Osteocyte (in vitro differentiated cells): ENCODE measurements at regions not wholly inside any gene's neighbourhood (a gene's known extent, or its start where the extent isn't known, plus 50 kb on each side); places are given as distances from the start of the nearest gene placed in this dataset.

Source experiments
- DNase-seq: peaks from one replicate; pipeline ENCODE4 v3.0.0; 2021; ENCODE audit warnings: mixed read lengths; ENCODE audit not compliant: unreplicated experiment; ENCODE audit errors: extremely low spot score
- H3K27ac Mint-ChIP-seq: one replicate; pipeline ENCODE4 v1.8.0; 2021; ENCODE audit warnings: mild to moderate bottlenecking, mixed read lengths; ENCODE audit not compliant: unreplicated experiment
- H3K27me3 Mint-ChIP-seq: one replicate; pipeline ENCODE4 v1.8.0; 2021; ENCODE audit warnings: mixed read lengths; ENCODE audit not compliant: unreplicated experiment
- H3K36me3 Mint-ChIP-seq: one replicate; pipeline ENCODE4 v1.8.0; 2021; ENCODE audit warnings: mixed read lengths; ENCODE audit not compliant: unreplicated experiment
- H3K4me1 Mint-ChIP-seq: one replicate; pipeline ENCODE4 v1.8.0; 2021; ENCODE audit warnings: mixed read lengths; ENCODE audit not compliant: unreplicated experiment
- H3K4me3 Mint-ChIP-seq: one replicate; pipeline ENCODE4 v1.8.0; 2021; ENCODE audit warnings: mild to moderate bottlenecking, moderate library complexity, mixed read lengths; ENCODE audit not compliant: unreplicated experiment
- H3K9me3 Mint-ChIP-seq: one replicate; pipeline ENCODE4 v1.8.0; 2021; ENCODE audit warnings: mixed read lengths; ENCODE audit not compliant: unreplicated experiment
- TF ChIP-seq, protein P1 (sequence below): fragments of 200-600 bp; sonication (generic); IDR thresholded peaks from 2 replicates; pipeline ENCODE4 v1.5.0; 2021; ENCODE audit warnings: antibody characterized with exemption, mild to moderate bottlenecking, moderate library complexity

DNA sequence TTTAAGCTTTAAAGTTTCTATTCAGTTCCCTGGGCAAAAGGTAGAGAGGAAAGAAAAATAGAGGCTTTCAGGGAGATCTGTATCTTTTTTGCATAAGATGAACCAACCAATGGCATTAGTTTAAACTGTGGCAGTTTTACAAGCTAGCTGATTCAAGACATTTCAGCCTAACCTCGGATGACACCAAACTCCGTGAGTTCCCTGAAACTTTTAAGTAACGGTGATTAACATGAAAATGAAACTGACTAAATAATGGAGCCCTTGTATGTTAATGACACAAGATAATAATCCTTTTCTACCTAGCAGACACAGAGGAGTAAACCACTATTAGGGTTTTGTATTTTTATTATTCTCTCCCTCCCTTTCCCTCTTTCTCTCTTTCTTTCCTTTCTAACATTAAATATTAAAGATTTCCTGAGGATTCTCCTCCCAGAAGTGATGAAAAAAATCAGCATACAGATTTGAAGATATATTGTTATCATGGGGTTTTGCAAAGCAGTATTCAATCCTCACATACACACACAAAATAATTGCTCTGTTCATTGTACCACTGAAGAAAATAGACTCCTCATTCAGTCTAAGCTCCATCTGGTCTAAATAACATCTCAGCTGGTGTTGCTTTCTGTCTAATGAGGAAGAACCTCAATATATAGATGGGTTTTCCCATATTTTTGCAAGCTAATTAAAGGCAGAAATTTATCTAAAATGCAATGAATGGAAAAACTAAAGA is 483.8 kb downstream of the NOVA1 start:
- no peak for DNase-seq
- Mint-ChIP-seq H3K36me3 (no peaks in the 10 kb centered on the region), H3K27me3 (no peaks in the 10 kb centered on the region), H3K27ac (no peak overlapping the region), H3K4me1 (no peaks in the 10 kb centered on the region), H3K9me3 (peaks cover 9% of the 10 kb centered on the region), H3K4me3 (no peak overlapping the region)
- TF ChIP-seq, protein P1, sequence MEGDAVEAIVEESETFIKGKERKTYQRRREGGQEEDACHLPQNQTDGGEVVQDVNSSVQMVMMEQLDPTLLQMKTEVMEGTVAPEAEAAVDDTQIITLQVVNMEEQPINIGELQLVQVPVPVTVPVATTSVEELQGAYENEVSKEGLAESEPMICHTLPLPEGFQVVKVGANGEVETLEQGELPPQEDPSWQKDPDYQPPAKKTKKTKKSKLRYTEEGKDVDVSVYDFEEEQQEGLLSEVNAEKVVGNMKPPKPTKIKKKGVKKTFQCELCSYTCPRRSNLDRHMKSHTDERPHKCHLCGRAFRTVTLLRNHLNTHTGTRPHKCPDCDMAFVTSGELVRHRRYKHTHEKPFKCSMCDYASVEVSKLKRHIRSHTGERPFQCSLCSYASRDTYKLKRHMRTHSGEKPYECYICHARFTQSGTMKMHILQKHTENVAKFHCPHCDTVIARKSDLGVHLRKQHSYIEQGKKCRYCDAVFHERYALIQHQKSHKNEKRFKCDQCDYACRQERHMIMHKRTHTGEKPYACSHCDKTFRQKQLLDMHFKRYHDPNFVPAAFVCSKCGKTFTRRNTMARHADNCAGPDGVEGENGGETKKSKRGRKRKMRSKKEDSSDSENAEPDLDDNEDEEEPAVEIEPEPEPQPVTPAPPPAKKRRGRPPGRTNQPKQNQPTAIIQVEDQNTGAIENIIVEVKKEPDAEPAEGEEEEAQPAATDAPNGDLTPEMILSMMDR, result no peak

DNA sequence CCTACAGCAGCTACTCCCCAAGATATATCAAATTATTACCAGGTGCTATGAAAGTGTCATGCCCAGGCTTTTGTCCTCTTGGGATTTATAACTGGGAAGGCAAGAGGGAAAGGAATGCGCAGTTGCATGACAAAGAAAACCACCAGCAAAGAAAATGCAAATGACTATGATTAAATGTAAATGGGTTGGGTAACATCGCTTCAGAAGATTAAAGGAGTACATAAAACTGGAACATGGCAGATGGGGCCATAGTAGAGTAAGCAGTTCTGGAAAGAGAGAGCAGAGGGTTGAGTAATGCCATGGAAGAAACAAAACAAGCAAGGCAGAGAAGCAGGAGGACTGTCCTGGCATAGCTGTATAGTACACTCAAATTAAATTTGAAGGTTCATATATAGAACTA is 493.1 kb downstream of the NOVA1 start:
- Mint-ChIP-seq H3K9me3 (peaks cover 38% of the 10 kb centered on the region), H3K4me3 (no peak overlapping the region), H3K4me1 (no peaks in the 10 kb centered on the region), H3K36me3 (no peaks in the 10 kb centered on the region), H3K27ac (no peak overlapping the region), H3K27me3 (no peaks in the 10 kb centered on the region)
- TF ChIP-seq, protein P1, result no peak
- DNase-seq, result no peak

DNA sequence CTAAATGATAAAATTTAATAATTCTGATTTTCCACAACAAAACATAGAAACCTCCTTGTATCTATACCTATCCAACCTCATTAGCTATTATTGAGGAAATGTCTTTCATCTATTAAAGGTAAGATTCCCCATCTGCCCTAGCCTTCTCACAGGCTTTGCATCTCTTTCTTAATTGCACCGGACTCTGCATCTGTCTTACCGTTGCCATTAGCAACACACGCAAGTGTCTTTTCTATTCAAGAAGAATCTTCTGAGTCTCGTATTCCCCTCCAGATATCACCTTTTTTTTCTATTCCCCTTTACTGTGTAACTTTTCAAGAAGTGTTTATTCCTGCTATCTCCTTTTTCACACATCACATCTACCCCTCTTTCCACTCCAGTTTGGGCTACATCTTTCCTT is 500.0 kb downstream of the NOVA1 start:
- no peaks in the 10 kb centered on the region for H3K4me1 Mint-ChIP-seq
- H3K4me3 Mint-ChIP-seq, result no peak overlapping the region
- H3K27me3 Mint-ChIP-seq, result no peaks in the 10 kb centered on the region
- TF ChIP-seq, protein P1, result no peak
- H3K9me3 Mint-ChIP-seq, result peaks cover 25% of the 10 kb centered on the region
- no peak for DNase-seq
- no peak overlapping the region for H3K27ac Mint-ChIP-seq
- no peaks in the 10 kb centered on the region for H3K36me3 Mint-ChIP-seq

DNA sequence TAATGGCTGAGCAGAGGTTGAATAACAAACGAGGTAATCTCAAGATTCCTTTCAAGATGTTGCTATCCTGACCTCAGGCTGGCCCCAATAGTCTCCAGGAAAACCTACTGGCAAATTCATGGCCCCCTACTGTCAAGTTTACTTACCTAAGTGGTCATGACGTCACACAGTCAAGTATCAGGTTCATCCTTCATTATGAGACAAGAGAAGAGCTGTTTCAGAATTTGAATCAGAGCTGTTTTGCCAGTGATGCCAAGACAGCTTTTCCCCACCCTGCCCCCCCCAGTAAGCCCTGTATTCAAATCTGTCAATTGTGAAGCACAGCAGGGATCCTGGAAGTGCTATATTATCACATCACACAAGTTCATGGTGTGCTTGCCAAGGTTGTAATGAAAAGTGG is 509.6 kb downstream of the NOVA1 start:
- no peaks in the 10 kb centered on the region for H3K27me3 Mint-ChIP-seq
- no peak overlapping the region for H3K4me3 Mint-ChIP-seq
- peaks cover 33% of the 10 kb centered on the region for H3K9me3 Mint-ChIP-seq
- H3K36me3 Mint-ChIP-seq, result no peaks in the 10 kb centered on the region
- no peak for DNase-seq
- TF ChIP-seq, protein P1, result no peak
- no peaks in the 10 kb centered on the region for H3K4me1 Mint-ChIP-seq
- H3K27ac Mint-ChIP-seq, result no peak overlapping the region

DNA sequence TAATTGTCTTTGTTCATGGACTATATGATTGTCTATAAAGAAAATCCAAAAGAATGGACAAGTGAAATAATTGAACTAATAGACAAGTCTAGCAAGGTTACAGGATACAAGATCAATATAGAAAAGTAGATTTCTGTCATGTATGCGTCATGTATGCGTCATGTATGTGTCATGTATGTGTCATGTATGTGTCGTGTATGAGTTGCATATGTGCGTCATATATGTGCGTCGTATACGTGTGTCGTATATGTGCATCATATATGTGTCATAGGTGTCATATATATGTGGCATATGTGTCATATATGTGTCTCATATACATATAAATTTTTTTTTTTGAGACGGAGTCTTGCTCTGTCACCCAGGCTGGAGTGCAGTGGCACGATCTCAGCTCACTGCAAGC is 516.8 kb downstream of the NOVA1 start:
- no peak for DNase-seq
- Mint-ChIP-seq H3K36me3 (no peaks in the 10 kb centered on the region), H3K4me1 (no peaks in the 10 kb centered on the region), H3K9me3 (peaks cover 16% of the 10 kb centered on the region), H3K27ac (no peak overlapping the region), H3K27me3 (no peaks in the 10 kb centered on the region), H3K4me3 (no peak overlapping the region)
- TF ChIP-seq, protein P1, result no peak
